Epithelial cell of esophagus (primary cell): ENCODE measurements at regions not wholly inside any gene's neighbourhood (a gene's known extent, or its start where the extent isn't known, plus 50 kb on each side); places are given as distances from the start of the nearest gene placed in this dataset.
"Not testable (repeated sequence)": the region's sequence is repeated elsewhere in the genome, so short reads cannot be mapped to it uniquely, and the experiment has no call there.

Experiments used
- DNase-seq: peaks from one replicate; pipeline ENCODE4 v3.0.0; 2010; ENCODE audit warnings: low read depth
- H3K4me3 ChIP-seq: 2 replicates; pipeline ENCODE4 v1.5.1; 2011; ENCODE audit warnings: mild to moderate bottlenecking, low read length, control low read depth
- TF ChIP-seq, protein P1 (sequence below): IDR thresholded peaks from 2 replicates; pipeline ENCODE4 v1.5.1; 2011; ENCODE audit warnings: low read depth, mild to moderate bottlenecking, low read length, control low read depth, inconsistent platforms; ENCODE audit not compliant: insufficient read depth; ENCODE audit errors: missing control alignments

DNA sequence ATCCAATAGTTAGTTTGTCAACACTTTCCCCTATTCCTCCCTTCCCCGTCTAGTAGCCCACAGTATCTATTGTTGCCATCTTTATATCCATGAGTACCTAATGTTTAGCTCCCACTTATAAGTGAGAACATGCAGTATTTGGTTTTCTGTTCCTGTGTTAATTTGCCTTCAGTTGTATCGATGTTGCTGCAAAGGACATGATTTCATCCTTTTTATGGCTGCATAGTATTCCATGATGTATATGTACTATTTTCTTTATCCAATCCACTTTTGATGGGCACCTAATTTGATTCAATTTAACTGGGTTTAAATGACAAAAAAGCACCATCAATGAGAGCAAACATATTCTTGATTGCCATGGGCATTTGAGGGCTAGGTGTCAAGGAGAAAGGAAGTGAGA lies 321.5 kb upstream of the TBX18 start:
- DNase-seq = no peak
- H3K4me3 ChIP-seq = no peak overlapping the region
- TF ChIP-seq, protein P1, sequence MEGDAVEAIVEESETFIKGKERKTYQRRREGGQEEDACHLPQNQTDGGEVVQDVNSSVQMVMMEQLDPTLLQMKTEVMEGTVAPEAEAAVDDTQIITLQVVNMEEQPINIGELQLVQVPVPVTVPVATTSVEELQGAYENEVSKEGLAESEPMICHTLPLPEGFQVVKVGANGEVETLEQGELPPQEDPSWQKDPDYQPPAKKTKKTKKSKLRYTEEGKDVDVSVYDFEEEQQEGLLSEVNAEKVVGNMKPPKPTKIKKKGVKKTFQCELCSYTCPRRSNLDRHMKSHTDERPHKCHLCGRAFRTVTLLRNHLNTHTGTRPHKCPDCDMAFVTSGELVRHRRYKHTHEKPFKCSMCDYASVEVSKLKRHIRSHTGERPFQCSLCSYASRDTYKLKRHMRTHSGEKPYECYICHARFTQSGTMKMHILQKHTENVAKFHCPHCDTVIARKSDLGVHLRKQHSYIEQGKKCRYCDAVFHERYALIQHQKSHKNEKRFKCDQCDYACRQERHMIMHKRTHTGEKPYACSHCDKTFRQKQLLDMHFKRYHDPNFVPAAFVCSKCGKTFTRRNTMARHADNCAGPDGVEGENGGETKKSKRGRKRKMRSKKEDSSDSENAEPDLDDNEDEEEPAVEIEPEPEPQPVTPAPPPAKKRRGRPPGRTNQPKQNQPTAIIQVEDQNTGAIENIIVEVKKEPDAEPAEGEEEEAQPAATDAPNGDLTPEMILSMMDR = no peak

- DNase-seq = no peak
These were observed 316.7 kb upstream of the TBX18 start for GRCh38 chr6:85081102-85081501.

DNA sequence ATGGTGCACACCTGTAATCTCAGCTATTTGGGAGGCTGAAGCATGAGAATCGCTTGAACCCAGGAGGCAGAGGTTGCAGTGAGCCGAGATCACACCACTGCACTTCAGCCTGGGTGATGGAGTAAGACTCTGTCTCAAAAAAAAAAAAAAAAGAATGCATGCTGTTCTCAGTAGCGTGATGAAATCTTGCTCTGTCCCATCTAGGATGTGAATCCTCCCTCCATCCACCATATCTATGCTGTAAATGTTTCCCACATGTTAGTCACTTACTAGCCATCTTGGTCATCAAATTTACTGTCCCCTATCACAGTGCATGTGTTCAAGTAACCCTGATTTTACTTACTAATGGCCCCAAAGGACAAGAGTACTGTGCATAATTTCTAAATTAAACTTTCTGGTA lies 315.4 kb upstream of the TBX18 start:
- no peak for DNase-seq
- no peak overlapping the region for H3K4me3 ChIP-seq
- TF ChIP-seq, protein P1 = no peak

More at GRCh38 chr6:85081102-85081501, 316.7 kb upstream of the TBX18 start:
- no peak overlapping the region for H3K4me3 ChIP-seq
- TF ChIP-seq, protein P1 = no peak

DNA sequence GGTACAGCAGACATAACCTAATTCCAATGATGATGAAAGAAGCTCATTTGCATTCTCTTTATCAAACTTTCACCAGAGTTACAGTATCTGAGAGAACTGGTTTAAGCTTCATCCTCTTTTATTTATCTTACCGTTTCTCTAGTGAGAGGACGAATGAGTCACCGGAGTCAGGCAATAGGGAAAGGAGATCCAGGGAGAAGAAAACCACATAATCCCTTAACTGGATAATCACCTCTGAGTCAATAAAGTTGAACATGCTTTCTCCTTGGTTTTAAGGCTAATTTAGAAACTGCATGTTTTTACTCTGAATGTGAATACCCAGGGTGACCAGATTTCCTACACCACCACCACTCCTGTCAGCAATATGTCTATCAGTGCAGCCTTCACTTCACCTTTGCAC lies 313.7 kb upstream of the TBX18 start:
- peak; percentile 93 for DNase-seq
- TF ChIP-seq, protein P1 = no peak
- no peak overlapping the region for H3K4me3 ChIP-seq

- H3K4me3 ChIP-seq = no peak overlapping the region
- DNase-seq = no peak
- TF ChIP-seq, protein P1 = no peak
These were observed 312.7 kb upstream of the TBX18 start for GRCh38 chr6:85077098-85077497.

GRCh38 chr6:85071845-85072244 lies 307.4 kb upstream of the TBX18 start:
- DNase-seq = not testable (repeated sequence)

GRCh38 chr6:85069577-85069976 lies 305.2 kb upstream of the TBX18 start:
- H3K4me3 ChIP-seq = no peak overlapping the region
- no peak for DNase-seq
- TF ChIP-seq, protein P1 = no peak

More at GRCh38 chr6:85071845-85072244, 307.4 kb upstream of the TBX18 start:
- H3K4me3 ChIP-seq = not testable (repeated sequence)
